IPS DF 6.9 (cell line): ENCODE measurements at regions not wholly inside any gene's neighbourhood (a gene's known extent, or its start where the extent isn't known, plus 50 kb on each side); places are given as distances from the start of the nearest gene placed in this dataset.
"Not testable (repeated sequence)": the region's sequence is repeated elsewhere in the genome, so short reads cannot be mapped to it uniquely, and the experiment has no call there.

Experiments used
- DNase-seq: peaks from one replicate; pipeline ENCODE4 v3.0.0-alpha.2; 2013; ENCODE audit warnings: low read depth, low spot score
- H3K27ac ChIP-seq: one replicate; pipeline ENCODE4 v1.5.1; 2013; ENCODE audit warnings: low read length, control low read depth
- H3K27me3 ChIP-seq: 2 replicates; pipeline ENCODE4 v1.6.1; 2013; ENCODE audit warnings: mild to moderate bottlenecking, low read length; ENCODE audit not compliant: control insufficient read depth, insufficient read depth
- H3K36me3 ChIP-seq: 2 replicates; pipeline ENCODE4 v1.6.1; 2013; ENCODE audit warnings: low read length; ENCODE audit not compliant: control insufficient read depth, insufficient read depth
- H3K4me1 ChIP-seq: 2 replicates; pipeline ENCODE4 v1.6.1; 2013; ENCODE audit warnings: low read length; ENCODE audit not compliant: control insufficient read depth, insufficient read depth
- H3K4me3 ChIP-seq: 2 replicates; pipeline ENCODE4 v1.5.1; 2013; ENCODE audit warnings: mild to moderate bottlenecking, low read length
- H3K9me3 ChIP-seq: 2 replicates; pipeline ENCODE4 v1.6.1; 2013; ENCODE audit warnings: low read length, inconsistent platforms; ENCODE audit not compliant: control insufficient read depth, insufficient read depth
- WGBS: extraction: QIAGEN DNeasy Blood & Tissue Kit; methylation state at CpG from one replicate; pipeline ENCODE4 v1.1.7; 2013; ENCODE audit warnings: mixed read lengths, missing lambda C conversion rate; ENCODE audit not compliant: insufficient read length, insufficient coverage; 5-methylcytosine and 5-hydroxymethylcytosine counted together

GRCh38 chr18:28421950-28422349 is 245.0 kb upstream of the CDH2 start:
- H3K36me3 ChIP-seq, H3K4me3 ChIP-seq, DNase-seq, H3K4me1 ChIP-seq, H3K27ac ChIP-seq, H3K27me3 ChIP-seq, H3K9me3 ChIP-seq: not testable (repeated sequence)
- WGBS, result no CpG with 5 or more reads among the region's 17 CpGs

- no peak for DNase-seq
- Histone ChIP-seq H3K27me3 (no peaks in the 10 kb centered on the region), H3K9me3 (no peaks in the 10 kb centered on the region), H3K4me3 (no peak overlapping the region), H3K4me1 (no peaks in the 10 kb centered on the region), H3K27ac (no peak overlapping the region), H3K36me3 (no peaks in the 10 kb centered on the region)
- no CpG with 5 or more reads among the region's 3 CpGs for WGBS
Measured at GRCh38 chr18:28412521-28412920, 235.6 kb upstream of the CDH2 start.

GRCh38 chr18:28411806-28412205 is 234.9 kb upstream of the CDH2 start:
- no peaks in the 10 kb centered on the region for H3K4me1 ChIP-seq
- no peaks in the 10 kb centered on the region for H3K27me3 ChIP-seq
- H3K27ac ChIP-seq, result no peak overlapping the region
- WGBS, result no CpG with 5 or more reads among the region's 2 CpGs
- no peaks in the 10 kb centered on the region for H3K9me3 ChIP-seq
- H3K4me3 ChIP-seq, result no peak overlapping the region
- no peaks in the 10 kb centered on the region for H3K36me3 ChIP-seq
- DNase-seq, result no peak

- H3K4me3 ChIP-seq, result no peak overlapping the region
- WGBS, result no CpG with 5 or more reads among the region's 1 CpG
- H3K36me3 ChIP-seq, result no peaks in the 10 kb centered on the region
- no peak overlapping the region for H3K27ac ChIP-seq
- DNase-seq, result no peak
- no peaks in the 10 kb centered on the region for H3K4me1 ChIP-seq
- H3K27me3 ChIP-seq, result no peaks in the 10 kb centered on the region
- H3K9me3 ChIP-seq, result no peaks in the 10 kb centered on the region
Measured at GRCh38 chr18:28409811-28410210, 232.9 kb upstream of the CDH2 start.

GRCh38 chr18:28408528-28408927 is 231.6 kb upstream of the CDH2 start:
- no peak for DNase-seq
- Histone ChIP-seq H3K4me3 (no peak overlapping the region), H3K4me1 (no peaks in the 10 kb centered on the region), H3K27me3 (no peaks in the 10 kb centered on the region), H3K36me3 (no peaks in the 10 kb centered on the region), H3K9me3 (no peaks in the 10 kb centered on the region), H3K27ac (no peak overlapping the region)
- WGBS, result no CpG with 5 or more reads among the region's 2 CpGs

- 100% methylated on average over 1 of the region's 1 CpG for WGBS
- no peak for DNase-seq
- Histone ChIP-seq H3K27ac (no peak overlapping the region), H3K4me3 (no peak overlapping the region), H3K4me1 (no peaks in the 10 kb centered on the region), H3K9me3 (no peaks in the 10 kb centered on the region), H3K27me3 (no peaks in the 10 kb centered on the region), H3K36me3 (no peaks in the 10 kb centered on the region)
Measured at GRCh38 chr18:28407681-28408080, 230.8 kb upstream of the CDH2 start.

- no peak for DNase-seq
- Histone ChIP-seq H3K27me3 (no peaks in the 10 kb centered on the region), H3K4me3 (no peak overlapping the region), H3K9me3 (no peaks in the 10 kb centered on the region), H3K36me3 (no peaks in the 10 kb centered on the region), H3K27ac (no peak overlapping the region), H3K4me1 (no peaks in the 10 kb centered on the region)
- WGBS, result no CpG with 5 or more reads among the region's 3 CpGs
Measured at GRCh38 chr18:28406533-28406932, 229.6 kb upstream of the CDH2 start.

GRCh38 chr18:28404694-28405093 is 227.8 kb upstream of the CDH2 start:
- Histone ChIP-seq H3K4me1 (no peaks in the 10 kb centered on the region), H3K27ac (no peak overlapping the region), H3K36me3 (no peaks in the 10 kb centered on the region), H3K27me3 (no peaks in the 10 kb centered on the region), H3K4me3 (no peak overlapping the region), H3K9me3 (no peaks in the 10 kb centered on the region)
- no peak for DNase-seq
- no CpG with 5 or more reads among the region's 1 CpG for WGBS

- Histone ChIP-seq H3K36me3 (no peaks in the 10 kb centered on the region), H3K27me3 (no peaks in the 10 kb centered on the region), H3K27ac (no peak overlapping the region), H3K9me3 (no peaks in the 10 kb centered on the region), H3K4me1 (no peaks in the 10 kb centered on the region), H3K4me3 (no peak overlapping the region)
- no peak for DNase-seq
- WGBS, result no CpG with 5 or more reads among the region's 5 CpGs
Measured at GRCh38 chr18:28399781-28400362, 222.9 kb upstream of the CDH2 start.

GRCh38 chr18:28398471-28398870 is 221.5 kb upstream of the CDH2 start:
- Histone ChIP-seq H3K4me1 (no peaks in the 10 kb centered on the region), H3K36me3 (no peaks in the 10 kb centered on the region), H3K27ac (no peak overlapping the region), H3K27me3 (no peaks in the 10 kb centered on the region), H3K9me3 (no peaks in the 10 kb centered on the region), H3K4me3 (no peak overlapping the region)
- WGBS, result no CpG with 5 or more reads among the region's 1 CpG
- no peak for DNase-seq

- H3K27ac ChIP-seq, result no peak overlapping the region
- H3K9me3 ChIP-seq, result no peaks in the 10 kb centered on the region
- DNase-seq, result no peak
- H3K4me3 ChIP-seq, result no peak overlapping the region
- no peaks in the 10 kb centered on the region for H3K27me3 ChIP-seq
- no peaks in the 10 kb centered on the region for H3K36me3 ChIP-seq
- no peaks in the 10 kb centered on the region for H3K4me1 ChIP-seq
Measured at GRCh38 chr18:28390022-28390421, 213.1 kb upstream of the CDH2 start.
